ENCODE measurements at regions not wholly inside any gene's neighbourhood (a gene's known extent, or its start where the extent isn't known, plus 50 kb on each side); places are given as distances from the start of the nearest gene placed in this dataset.

GRCh38 chr15:61511089-61511488, 282.0 kb upstream of the RORA start:
- Histone ChIP-seq H3K9me3 (no peaks in the 10 kb centered on the region), H3K4me1 (no peaks in the 10 kb centered on the region), H3K4me3 (no peak overlapping the region), H3K27me3 (peaks cover 0 to 18% (median 0%) of the 10 kb centered on the region in 7 donors), H3K36me3 (no peaks in the 10 kb centered on the region), H3K27ac (no peak overlapping the region)
- ATAC-seq (no peak), DNase-seq (no peak)
- 62 to 74% methylated on average over 3 of the region's 3 CpGs for WGBS, 2 donors
- TF ChIP-seq CTCF (IDR thresholded peaks at IDR 0.05): no peak
- intact Hi-C loops (cut with DNase I): no loop called here

GRCh38 chr15:61509327-61509840, 280.3 kb upstream of the RORA start:
- Histone ChIP-seq H3K4me3 (no peak overlapping the region), H3K36me3 (no peaks in the 10 kb centered on the region), H3K27ac (no peak overlapping the region), H3K9me3 (no peaks in the 10 kb centered on the region), H3K27me3 (peaks cover 0 to 14% (median 0%) of the 10 kb centered on the region in 7 donors), H3K4me1 (no peaks in the 10 kb centered on the region)
- no peak for TF ChIP-seq CTCF (IDR thresholded peaks at IDR 0.05)
- 53 to 54% methylated on average over 7 of the region's 7 CpGs for WGBS, 2 donors
- intact Hi-C loops (cut with DNase I): no loop called here
- DNase-seq (no peak), ATAC-seq (no peak)

- DNase-seq: no peak
- Histone ChIP-seq H3K27ac (no peak overlapping the region), H3K36me3 (no peaks in the 10 kb centered on the region), H3K4me3 (no peak overlapping the region), H3K4me1 (no peaks in the 10 kb centered on the region), H3K9me3 (no peaks in the 10 kb centered on the region), H3K27me3 (peaks cover 0 to 28% (median 7%) of the 10 kb centered on the region in 7 donors)
- intact Hi-C loops (cut with DNase I): no loop called here
- no peak for TF ChIP-seq CTCF (IDR thresholded peaks at IDR 0.05)
- ATAC-seq: no peak
Observed at GRCh38 chr15:61503383-61503969, 274.4 kb upstream of the RORA start.

GRCh38 chr15:61501815-61502389, 272.8 kb upstream of the RORA start:
- ATAC-seq: no peak
- H3K4me1 ChIP-seq: no peaks in the 10 kb centered on the region
- intact Hi-C loops (cut with DNase I): no loop called here
- H3K27me3 ChIP-seq: peaks cover 0 to 29% (median 8%) of the 10 kb centered on the region in 7 donors
- H3K9me3 ChIP-seq: no peaks in the 10 kb centered on the region
- H3K36me3 ChIP-seq: no peaks in the 10 kb centered on the region
- H3K27ac ChIP-seq: no peak overlapping the region
- H3K4me3 ChIP-seq: no peak overlapping the region
- 56 to 58% methylated on average over 12 of the region's 12 CpGs for WGBS, 2 donors
- no peak for DNase-seq
- TF ChIP-seq CTCF (IDR thresholded peaks at IDR 0.05): no peak

All from heart right ventricle (tissue), 16 donors.